Ecto neural progenitor cell (in vitro differentiated cells): ENCODE measurements at regions not wholly inside any gene's neighbourhood (a gene's known extent, or its start where the extent isn't known, plus 50 kb on each side); places are given as distances from the start of the nearest gene placed in this dataset.
A peak's percentile ranks its signal among the peaks of the same experiment; 100 is the strongest.

Experiments
- DNase-seq: peaks from one replicate; pipeline ENCODE4 v3.0.0-alpha.2; 2018; ENCODE audit warnings: low spot score

DNA sequence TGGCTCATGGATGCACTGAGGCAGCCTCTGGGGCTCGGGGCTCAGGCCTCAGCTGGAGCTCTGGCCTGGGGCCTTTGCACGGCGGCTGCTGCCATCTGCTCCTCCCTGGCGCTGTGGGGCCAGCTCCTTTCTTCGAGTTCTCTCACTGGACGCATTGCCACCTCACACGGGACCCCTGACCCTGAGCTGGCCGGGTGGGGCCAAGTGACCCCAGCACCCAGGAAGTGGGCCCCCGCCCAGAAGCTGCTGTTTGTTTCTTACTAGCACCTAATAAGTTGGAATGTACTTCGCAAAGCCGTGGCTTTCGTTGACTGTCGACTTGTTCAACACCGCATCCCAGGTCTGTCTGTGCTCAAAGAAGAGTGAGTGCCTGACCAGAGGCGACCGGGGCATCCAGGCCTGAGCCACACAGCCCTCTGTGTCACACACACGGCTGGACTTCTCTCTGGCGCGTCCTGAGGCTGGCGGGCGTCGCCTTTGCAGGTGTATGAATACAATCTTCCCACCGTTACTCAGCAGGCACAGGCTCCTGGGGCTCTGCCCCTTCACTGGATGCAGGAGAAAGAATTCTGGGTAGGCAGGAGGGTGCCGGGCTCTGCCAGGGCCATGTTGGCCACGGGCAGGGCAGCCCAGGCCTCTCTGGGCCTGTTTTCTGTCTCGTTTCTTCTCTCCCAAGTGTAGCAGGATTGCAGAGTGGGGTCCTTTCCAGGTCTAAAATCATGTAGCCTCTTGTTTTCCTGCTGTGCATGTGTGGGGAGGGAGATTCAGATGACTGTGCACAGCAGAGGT lies 112.9 kb downstream of the DLL1 start:
- DNase-seq, result peak; percentile 44

DNA sequence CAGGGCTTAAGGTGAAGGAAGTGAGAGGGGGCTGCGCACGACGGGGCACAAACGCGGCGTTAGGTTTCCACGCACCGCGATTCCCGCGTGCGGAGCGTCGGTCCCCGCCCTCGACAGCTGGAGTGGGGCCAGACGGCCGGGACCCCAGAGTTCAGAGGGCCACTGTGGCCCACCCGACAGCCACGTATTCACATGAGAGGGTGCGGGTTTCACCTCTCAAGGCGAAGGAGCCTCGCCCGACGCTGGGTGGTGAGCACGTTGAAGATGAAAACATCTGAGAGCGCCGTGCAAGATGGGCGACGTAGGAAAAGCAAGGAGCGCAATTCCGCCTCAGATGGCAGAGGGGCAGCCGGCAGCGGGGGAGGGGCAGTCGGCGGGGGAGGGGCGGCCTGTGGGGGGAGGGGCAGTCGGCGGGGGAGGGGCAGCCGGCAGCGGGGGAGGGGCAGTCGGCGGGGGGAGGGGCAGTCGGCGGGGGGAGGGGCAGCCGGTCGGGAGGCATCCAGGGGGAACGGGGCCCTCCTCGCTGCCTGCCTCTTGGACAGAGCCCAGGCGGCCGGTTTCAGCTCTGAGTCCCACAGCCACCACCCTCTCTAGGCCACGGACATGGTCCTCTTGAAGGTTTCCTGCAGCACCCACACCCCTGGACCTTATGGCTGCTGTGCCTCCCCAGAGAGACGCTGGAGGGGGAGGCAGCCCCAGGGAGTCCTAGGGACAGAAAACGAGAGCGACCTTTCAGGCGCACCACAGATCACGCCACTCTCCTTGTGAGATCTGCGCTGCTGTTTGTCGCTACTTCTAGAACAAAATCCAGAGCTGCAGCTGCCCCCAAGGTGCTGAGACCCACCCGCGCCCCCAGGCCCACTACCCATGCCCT lies 113.7 kb downstream of the DLL1 start:
- DNase-seq, result peak; percentile 45

DNA sequence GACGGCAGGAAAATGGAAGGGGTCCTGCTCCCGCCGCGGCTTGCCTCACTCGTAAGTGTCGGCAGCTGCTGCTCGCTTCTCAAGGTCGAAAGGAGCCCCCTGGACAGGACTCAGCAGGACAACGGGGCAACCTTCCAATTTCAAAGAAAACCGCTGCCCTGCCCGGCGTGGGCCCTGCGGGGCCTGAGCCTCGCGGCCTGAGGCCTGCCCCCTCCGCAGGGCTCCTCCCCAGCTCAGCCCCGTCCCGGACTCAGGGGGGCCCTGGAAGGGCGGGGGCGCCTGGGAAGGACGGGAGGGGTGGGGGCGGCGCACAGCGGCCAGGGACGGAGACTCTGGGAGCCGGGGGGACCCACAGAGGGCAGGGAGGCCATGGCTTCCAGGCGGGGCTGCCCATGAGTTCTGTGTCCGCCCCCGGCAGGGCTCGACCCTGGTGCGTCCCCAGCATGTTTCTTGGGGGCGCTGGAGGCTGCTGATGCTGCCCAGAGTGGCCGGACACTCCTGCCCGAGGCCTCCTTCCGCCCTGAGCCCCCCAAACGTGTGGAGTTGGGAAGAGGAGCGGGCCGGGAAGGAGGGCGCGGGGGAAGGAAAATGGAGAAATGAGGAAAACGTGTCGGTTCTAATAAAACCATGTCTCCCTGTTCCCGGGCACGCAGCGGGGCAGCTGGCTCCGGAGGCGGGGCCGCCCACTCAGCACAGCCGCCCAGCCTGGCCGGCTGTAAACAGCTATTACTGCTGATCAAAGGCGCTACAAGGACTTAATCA lies 114.6 kb downstream of the DLL1 start:
- peak; percentile 39 for DNase-seq

DNA sequence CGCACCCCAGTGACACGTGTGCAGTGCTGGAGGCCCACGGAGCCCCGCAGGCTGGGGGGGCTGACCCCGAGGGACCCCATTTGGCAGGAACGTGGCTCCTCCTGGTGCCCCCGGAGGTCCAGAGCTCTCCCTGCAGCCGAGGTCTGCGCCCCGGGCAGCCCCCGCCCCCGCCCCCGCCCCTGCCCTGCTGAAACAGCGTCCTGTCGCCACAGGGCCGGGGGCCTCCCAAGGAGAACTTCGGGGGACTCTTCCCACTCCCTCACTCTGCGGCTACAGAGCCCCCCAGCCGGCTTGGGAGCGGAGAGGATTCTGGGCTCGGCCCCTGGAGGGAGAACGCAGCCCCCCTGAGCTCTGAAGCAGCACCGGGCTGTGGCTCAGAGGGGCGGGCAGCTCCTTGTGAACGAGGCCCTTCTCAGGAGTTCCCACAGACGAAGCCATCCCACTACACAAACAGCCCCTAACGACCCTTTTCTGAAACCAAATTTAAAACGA lies 115.2 kb downstream of the DLL1 start:
- peak; percentile 38 for DNase-seq

DNA sequence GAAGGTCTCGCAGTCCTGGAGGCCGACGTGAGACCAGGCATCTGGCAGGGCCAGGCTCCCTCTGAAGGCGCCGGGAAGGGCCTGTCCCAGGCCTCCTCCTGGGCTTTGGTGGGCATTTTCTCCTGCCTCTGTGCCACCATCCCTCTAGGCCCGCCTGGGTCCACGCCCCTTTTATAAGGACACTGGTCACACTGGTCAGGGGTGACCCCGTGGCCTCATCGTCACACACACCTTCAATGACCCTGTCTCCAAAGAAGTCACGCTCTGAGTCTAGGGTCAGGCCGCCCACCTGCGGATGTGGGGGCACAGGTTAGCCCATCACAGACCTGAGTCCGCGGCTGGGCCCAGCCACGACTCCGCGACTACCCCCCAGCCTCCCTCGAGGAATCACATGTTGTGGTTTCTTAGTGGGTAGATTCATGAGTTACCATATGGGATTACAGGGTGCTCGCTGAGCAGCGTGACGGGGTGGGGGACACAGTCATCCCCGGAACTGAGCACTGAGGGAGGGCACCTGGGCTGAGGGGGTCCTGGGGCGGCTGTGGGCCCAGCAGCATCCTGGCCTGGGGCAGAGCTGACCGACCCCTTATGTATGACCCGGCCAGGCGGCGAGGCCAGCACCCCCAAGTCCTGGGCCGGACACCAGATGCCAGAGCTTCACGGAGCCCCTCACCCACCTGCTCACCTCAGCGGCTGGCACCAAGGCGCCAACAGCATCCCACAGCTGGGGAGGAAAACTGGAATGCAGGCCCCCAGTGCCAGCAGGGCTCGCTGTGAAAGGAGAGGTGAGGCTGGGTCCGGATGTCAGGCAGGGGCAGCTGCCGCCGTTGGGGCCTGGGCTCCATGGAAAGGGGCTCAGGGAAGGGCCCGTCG lies 115.9 kb downstream of the DLL1 start:
- DNase-seq, result peak; percentile 39

DNA sequence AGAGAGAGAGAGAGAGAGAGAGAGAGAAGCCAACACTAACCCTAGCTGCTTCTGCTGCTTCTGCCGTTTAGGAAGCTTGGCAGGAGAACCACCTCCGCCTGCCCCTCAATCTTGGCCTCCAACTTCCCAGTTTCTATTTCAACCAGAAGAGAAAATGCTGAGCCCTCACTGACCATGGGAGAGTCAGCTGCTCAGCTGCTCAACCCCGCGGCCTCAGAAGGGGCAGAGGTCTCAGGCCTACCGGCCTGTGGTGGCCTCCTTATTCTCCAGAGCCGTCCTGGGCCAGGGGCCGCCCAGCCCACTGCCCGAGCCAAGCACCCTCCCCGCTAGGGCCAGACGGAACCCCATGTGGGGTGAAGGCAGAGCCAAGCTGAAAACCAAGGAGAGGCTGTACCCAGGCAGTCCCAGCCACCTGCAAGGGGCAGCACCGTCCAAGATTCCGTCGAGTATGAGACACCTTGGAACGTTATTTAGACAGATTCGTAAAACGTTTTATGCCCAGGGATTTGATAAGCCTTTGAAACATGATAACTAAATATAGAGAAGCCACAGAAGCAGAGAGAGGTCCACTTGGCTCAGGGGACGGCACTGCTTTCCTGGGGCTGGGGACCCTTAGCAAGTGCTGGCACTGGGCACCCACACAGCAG lies 116.6 kb downstream of the DLL1 start:
- peak; percentile 43 for DNase-seq

DNA sequence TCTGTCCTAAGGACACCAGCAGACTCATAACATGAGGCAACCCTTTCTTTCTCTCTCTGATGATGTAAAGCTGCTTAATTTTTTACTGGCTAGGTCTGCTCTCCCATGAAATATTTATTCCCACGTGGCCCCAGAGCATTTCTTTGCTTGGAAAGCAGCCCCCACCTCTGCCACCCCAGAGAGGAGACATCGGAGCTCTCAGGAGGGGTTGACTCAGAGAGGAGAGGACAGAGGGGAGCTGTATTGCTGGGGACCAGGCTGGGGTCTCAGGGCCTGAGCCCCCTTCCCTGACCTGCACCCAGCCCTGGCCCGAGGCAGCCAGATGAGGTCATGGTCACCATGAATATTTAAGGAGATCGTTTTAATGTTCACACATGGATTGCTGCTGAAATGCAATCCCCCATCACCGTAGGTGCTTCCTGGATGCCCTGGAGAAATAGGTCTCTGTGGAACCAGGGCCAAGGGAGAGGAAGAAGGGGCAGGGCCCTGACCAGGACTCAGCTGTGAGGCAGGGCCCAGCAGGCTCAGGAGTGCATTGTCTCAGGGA lies 117.5 kb downstream of the DLL1 start:
- peak; percentile 39 for DNase-seq

DNA sequence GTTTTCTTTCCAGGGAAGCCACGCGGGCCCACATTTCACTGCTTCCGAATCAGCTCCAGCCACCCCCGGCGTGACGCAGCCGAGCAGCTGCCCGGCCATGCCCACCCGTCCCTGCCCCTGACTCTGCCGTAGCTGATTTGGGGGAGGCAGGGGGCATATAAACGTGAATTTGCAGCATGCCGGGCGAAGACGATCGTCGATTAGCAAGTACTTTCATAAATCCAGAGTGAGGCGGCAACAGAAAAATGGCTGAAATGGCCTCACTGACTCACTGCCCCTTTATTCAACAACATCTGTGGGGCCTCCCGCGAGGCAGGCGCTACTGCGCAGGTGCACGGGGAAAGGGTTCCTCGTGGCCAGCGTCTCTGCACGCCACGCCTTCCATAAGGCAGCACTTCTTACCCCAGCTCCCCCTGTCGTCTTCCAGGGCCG lies 118.0 kb downstream of the DLL1 start:
- DNase-seq, result peak; percentile 25

DNA sequence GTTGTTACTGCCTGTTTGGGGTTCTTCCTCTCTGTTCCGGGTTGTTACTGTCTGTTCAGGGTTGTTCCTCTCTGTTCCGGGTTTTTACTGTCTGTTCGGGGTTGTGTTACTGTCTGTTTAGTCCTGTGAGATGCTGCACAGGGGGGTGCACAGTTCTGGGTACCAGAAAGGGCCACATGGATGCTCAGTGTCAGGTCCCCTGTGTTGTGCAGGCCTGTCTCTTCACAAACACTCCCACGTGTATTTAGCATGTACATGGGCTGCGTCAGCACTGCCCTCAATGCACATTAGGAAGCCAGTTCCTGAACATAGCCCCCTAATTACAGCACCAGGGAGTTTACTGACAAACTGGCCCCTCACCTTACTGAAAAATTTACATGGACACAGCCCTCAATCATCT lies 118.5 kb downstream of the DLL1 start:
- DNase-seq, result no peak

DNA sequence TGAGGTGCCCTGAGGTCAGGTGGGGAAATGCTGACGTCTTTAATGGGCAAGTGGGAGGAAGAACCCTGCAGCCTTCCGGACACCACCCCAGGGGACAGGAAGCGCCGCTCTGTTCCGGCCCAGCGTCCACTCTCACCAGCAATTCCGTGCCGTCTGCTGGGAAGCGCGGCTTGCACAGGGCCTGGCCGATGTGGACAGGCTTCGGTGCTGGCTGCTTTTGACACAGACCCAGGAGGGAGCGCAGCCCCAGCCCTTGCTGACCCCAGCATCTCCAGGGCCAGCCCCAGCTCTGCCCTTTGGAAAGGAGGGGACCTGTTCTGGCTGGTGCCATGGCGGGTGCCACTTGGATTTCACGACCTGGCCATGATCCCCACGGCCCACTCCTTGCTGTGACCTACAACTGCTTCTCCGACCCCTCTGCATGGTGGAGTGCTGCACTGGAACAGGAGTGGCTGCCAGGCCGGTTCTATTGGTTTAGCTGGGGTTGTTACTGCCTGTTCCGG lies 123.2 kb downstream of the DLL1 start:
- DNase-seq, result no peak

DNA sequence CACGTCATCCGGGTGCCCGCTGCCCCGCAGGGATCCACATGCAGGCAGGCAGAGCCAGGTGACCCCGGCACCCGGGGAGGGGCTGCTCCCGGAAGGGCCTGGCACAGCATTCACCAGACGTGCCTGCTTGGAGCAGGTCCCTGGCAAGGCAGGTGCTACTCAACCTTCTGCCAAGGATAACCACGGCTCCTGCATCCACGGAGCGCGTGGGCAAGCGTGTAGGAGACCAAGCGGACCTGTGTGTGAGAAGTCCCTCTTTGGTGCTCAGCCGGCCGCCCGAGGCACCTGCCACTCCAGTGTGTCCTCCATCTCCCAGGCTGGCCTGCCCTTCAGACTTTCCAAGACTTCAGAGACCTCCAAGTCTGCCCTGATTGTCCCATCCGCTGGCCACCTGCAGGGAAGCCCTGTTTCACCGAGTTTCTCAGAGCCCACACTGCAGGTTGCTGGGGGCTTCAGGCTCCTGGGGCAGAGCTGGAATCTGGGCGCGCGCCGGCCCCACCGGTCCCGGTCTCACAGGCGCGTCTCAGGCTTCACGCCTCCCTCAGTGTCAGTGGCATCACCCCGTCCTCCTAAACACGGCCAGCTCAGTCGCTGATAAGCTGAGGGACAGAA lies 124.3 kb downstream of the DLL1 start:
- no peak for DNase-seq

DNA sequence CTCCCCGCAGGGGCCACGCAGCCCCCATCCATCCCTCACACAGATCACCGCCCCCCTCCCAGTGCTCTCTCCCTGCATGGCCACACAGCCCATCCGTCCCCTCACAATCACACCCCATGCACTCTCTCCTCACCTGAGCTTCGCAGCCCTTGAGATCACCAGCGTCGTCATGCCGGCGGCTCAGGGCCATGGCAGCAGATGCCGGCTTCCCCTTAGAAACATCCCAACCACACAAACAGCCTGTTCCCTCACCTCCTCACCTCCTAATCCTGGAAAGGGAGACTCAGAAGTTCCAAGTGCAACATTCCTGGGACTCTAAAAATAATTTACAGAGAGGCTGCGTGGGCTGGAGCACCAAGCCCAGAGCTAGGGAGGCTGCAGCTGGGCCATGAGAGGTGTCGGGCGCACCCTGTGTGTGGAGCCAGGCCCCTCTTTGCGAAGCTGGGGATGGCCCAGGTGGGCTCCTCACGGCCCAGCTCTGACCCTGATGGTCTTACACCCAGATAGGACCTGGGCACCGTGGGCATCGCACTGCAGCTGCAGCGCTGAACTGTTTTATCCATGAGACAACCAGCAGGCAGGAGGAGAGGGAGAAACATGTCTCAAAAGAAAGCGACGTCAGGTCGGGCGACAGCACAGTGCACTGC lies 125.3 kb downstream of the DLL1 start:
- no peak for DNase-seq

DNA sequence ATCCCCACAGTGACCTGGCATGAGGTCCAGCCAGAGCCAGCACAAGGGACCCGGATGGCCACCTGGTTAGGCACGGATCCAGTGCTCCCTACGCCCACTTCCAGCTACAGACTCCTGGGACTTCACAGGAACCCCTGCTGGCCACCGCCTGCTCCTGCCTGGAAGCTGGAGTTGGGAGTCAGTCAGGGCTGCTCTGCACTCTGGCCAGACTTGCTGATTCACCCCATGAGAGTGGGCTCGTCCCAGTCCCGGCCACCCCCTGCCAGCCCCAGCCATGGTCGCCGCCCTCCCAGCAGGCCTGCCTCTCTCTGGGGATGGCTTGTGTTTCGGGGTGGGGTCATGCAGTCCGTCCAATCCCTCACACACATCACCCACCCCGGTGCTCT lies 125.8 kb downstream of the DLL1 start:
- no peak for DNase-seq

DNA sequence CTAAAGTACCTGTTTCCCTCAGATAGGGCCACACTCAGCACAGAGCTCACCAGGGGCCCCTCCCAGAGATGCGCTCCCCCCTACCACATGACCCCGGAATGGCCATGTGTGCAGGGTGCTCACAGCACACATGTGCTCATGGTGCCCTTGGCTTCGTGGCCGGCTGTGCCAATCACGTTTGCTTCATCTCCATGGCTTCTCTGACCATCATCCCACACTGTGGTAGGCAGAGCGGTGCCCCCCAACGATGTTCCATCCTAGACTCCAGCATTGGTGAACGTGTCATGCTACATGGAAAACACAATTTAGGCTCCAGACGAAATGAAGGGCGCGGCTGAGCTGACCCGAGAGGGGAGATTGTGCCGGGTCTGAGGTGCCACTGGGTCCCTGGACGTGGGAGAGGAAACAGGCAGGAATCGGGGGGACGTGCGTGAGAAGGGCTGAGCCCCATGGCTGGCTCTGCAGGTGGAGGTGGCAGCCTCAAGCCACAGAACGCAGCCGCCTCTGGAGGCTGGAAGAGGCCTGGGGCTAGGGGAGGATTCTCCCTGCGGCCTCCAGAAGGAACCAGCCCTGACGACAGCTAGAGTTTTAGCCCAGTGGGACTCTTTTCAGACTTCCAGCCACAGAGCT lies 126.5 kb downstream of the DLL1 start:
- no peak for DNase-seq

DNA sequence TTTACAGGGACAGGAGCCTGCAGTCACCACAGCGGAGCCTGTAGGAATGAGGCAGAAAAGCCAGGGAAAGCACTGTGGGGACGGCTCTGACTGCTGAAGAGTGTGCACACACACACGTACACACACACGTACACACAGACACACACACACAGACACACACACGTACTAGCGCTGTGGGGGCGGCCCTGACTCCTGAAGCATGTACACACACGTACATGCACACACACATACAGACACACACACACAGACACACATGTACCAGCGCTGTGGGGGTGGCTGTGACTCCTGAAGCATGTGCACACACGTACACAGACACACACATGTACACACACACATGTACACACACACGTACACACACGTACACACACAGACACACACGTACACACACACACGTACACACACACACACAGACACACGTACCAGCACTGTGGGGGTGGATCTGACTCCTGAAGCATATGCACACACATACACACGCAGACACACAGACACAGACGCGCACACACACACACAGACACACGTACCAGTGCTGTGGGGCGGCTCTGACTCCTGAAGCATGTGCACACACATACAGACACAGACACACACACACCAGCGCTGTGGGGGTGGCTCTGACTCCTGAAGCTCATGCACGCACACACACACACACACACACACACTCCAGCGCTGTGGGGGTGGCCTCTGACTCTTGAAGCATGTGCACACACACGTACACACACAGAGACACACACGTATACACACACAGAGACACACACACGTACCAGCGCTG lies 127.3 kb downstream of the DLL1 start:
- no peak for DNase-seq

DNA sequence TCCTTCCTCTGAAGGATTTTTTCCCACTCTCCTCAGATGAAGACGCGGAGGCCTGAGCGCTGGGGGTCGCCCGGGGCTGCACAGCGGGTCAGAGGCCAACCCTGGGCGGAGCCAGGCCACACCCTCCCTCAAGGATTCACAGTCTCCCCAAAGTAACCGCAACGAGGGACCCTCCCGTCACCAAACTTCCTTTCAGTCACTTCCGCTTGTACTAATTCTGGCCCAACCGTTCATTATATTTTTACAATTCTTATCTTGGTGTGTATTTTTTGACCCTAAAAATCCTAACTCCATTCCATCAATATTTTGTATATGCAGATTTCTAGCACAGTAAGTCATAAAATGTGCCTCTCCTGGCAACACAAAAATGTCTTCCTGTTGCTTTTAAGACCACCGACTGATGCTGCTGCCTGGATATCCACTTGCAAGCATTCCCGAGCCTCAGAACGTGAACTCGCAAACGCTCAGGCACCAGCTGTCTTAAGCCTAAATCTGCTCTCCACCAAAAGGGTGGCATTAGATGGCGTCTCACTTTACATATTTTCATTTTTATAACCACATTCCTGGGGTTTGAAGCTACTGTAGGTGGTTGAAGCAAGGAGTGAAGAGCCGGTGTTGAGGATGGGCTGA lies 128.0 kb downstream of the DLL1 start:
- DNase-seq, result no peak

DNA sequence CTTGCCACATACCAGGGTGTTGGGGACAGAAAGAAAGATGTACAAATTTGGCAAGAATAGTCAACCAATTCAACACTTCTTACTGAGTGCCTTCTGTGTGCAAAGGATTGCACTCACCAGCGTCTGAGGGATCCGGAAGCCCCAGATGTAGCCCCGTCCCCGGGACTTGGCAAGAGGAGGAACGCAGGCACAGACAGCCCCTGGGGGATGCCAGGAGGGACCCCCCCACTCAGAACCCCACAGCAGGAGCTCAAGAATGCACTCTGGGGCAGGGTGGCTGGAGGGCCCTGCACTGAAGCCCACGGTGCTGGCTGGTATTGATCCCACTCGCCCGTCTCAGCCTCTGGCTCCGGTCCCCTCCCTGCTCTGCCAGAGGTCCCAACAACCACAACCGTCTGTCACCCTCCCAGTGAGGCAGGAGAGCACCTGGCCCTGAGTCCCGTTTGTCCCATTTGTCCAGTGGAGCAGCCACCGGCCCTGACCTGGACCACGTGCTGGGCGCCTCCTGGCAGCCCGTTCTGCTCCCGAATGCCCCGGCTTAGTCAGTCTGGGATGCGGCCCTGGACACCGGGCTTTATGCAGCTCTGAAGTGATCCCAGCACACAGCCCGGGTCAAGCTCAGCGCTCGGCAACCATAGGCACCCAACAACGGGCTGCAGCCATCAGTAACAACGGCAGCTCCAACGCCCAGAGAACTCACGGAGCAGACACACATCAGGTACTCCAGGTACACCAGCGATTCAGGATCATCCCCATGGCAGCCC lies 128.7 kb downstream of the DLL1 start:
- DNase-seq, result no peak
